Activated CD8-positive, alpha-beta memory T cell treated with anti-CD3 and anti-CD28 coated beads for 36 hours (primary cell): ENCODE measurements at regions not wholly inside any gene's neighbourhood (a gene's known extent, or its start where the extent isn't known, plus 50 kb on each side); places are given as distances from the start of the nearest gene placed in this dataset.
"Not testable (repeated sequence)": the region's sequence is repeated elsewhere in the genome, so short reads cannot be mapped to it uniquely, and the experiment has no call there.

ENCODE experiments used
- CTCF ChIA-PET: fragments of 350-600 bp; sonication (Branson Sonifier 250); formaldehyde crosslinking; loops from one replicate; lab custom pipeline; 2021; ENCODE audit warnings: antibody characterized with exemption; lab: Charles Lee
- POLR2A ChIA-PET: fragments of 350-600 bp; sonication (Branson Sonifier 250); formaldehyde crosslinking; loops from one replicate; lab custom pipeline; 2021; ENCODE audit warnings: antibody characterized with exemption; lab: Charles Lee

- POLR2A ChIA-PET: not testable (repeated sequence)
Measured at GRCh38 chr9:88884291-88884690, 107.0 kb upstream of the S1PR3 start.

GRCh38 chr9:88886762-88887161 lies 104.5 kb upstream of the S1PR3 start:
- CTCF ChIA-PET, POLR2A ChIA-PET: not testable (repeated sequence)

More at GRCh38 chr9:88884291-88884690, 107.0 kb upstream of the S1PR3 start:
- CTCF ChIA-PET: not testable (repeated sequence)

GRCh38 chr9:88889386-88889785 lies 101.9 kb upstream of the S1PR3 start:
- ChIA-PET POLR2A (no interaction called here), CTCF (no interaction called here)

- ChIA-PET POLR2A (no interaction called here), CTCF (no interaction called here)
Measured at GRCh38 chr9:88890546-88890945, 100.7 kb upstream of the S1PR3 start.

GRCh38 chr9:88891040-88891439 lies 100.2 kb upstream of the S1PR3 start:
- POLR2A ChIA-PET: no interaction called here
- CTCF ChIA-PET: no interaction called here

- POLR2A ChIA-PET: no interaction called here
- CTCF ChIA-PET: no interaction called here
Measured at GRCh38 chr9:88892724-88893123, 98.5 kb upstream of the S1PR3 start.

- ChIA-PET POLR2A (no interaction called here), CTCF (no interaction called here)
Measured at GRCh38 chr9:88897081-88897480, 94.2 kb upstream of the S1PR3 start.

GRCh38 chr9:88898039-88898720 lies 93.1 kb upstream of the S1PR3 start:
- CTCF ChIA-PET: no interaction called here
- POLR2A ChIA-PET: no interaction called here

- ChIA-PET POLR2A (no interaction called here), CTCF (no interaction called here)
Measured at GRCh38 chr9:88905506-88905905, 85.8 kb upstream of the S1PR3 start.

GRCh38 chr9:88915916-88916315 lies 75.4 kb upstream of the S1PR3 start:
- CTCF ChIA-PET: no interaction called here

GRCh38 chr9:88916894-88917293 lies 74.4 kb upstream of the S1PR3 start:
- POLR2A ChIA-PET: no interaction called here
- CTCF ChIA-PET: no interaction called here

More at GRCh38 chr9:88915916-88916315, 75.4 kb upstream of the S1PR3 start:
- POLR2A ChIA-PET: no interaction called here

GRCh38 chr9:88917375-88917774 lies 73.9 kb upstream of the S1PR3 start:
- CTCF ChIA-PET: no interaction called here
- POLR2A ChIA-PET: no interaction called here

GRCh38 chr9:88918537-88918936 lies 72.7 kb upstream of the S1PR3 start:
- POLR2A ChIA-PET, CTCF ChIA-PET: not testable (repeated sequence)

- CTCF ChIA-PET: no interaction called here
Measured at GRCh38 chr9:88920645-88921044, 70.6 kb upstream of the S1PR3 start.

GRCh38 chr9:88922091-88922490 lies 69.2 kb upstream of the S1PR3 start:
- ChIA-PET POLR2A (no interaction called here), CTCF (no interaction called here)

More at GRCh38 chr9:88920645-88921044, 70.6 kb upstream of the S1PR3 start:
- POLR2A ChIA-PET: no interaction called here

- POLR2A ChIA-PET: interaction anchor here (1.4 kb wide), 1 partner anchor 94 kb away, joined by 3 read pairs; no protein-coding TSS in a partner anchor
- CTCF ChIA-PET: no interaction called here
Measured at GRCh38 chr9:88923092-88923491, 68.2 kb upstream of the S1PR3 start.

- ChIA-PET CTCF (no interaction called here), POLR2A (interaction anchor here (1.4 kb wide), 1 partner anchor 95 kb away, joined by 3 read pairs; no protein-coding TSS in a partner anchor)
Measured at GRCh38 chr9:88923653-88924288, 67.5 kb upstream of the S1PR3 start.

GRCh38 chr9:88925481-88925880 lies 65.8 kb upstream of the S1PR3 start:
- CTCF ChIA-PET: no interaction called here
- POLR2A ChIA-PET: no interaction called here

GRCh38 chr9:88926781-88927505 lies 64.3 kb upstream of the S1PR3 start:
- CTCF ChIA-PET: no interaction called here

GRCh38 chr9:88927510-88927909 lies 63.8 kb upstream of the S1PR3 start:
- ChIA-PET POLR2A (no interaction called here), CTCF (no interaction called here)

More at GRCh38 chr9:88926781-88927505, 64.3 kb upstream of the S1PR3 start:
- POLR2A ChIA-PET: no interaction called here
